ENCODE measurements at regions not wholly inside any gene's neighbourhood (a gene's known extent, or its start where the extent isn't known, plus 50 kb on each side); places are given as distances from the start of the nearest gene placed in this dataset.

DNA sequence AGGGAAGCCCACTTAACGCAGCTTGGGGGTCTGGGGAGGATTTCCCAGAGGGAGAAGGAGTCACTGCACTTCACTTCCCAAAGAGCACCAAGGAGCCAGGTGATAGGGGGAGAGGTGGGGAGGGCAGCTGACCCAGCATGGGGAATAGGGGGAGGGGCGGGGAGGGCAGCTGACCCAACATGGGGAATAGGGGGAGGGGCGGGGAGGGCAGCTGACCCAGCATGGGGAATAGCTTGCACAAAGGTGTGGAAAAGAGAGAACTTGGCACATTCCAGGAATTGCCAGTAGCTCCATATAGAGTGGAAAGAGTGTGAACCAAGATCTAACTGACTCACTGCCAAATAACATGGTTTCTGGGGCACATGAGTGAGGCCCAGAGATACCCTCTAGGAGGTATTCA is 110.3 kb downstream of the CCT6B start:
- intact Hi-C loops (cut with DNase I): no loop called here
- no peaks in the 10 kb centered on the region for H3K4me1 ChIP-seq (ENCODE audit: control insufficient read depth, insufficient read depth, low read length)
- H3K27me3 ChIP-seq (ENCODE audit: control insufficient read depth, insufficient read depth): no peaks in the 10 kb centered on the region
- H3K9me3 ChIP-seq (ENCODE audit: control insufficient read depth, low read length): no peaks in the 10 kb centered on the region
- no peak overlapping the region for H3K4me3 ChIP-seq (ENCODE audit: low read length)
- no peak overlapping the region for H3K27ac ChIP-seq (ENCODE audit: low read length)
- DNase-seq: no peak
- 60% methylated on average over 3 of the region's 3 CpGs for WGBS
- ATAC-seq: no peak

DNA sequence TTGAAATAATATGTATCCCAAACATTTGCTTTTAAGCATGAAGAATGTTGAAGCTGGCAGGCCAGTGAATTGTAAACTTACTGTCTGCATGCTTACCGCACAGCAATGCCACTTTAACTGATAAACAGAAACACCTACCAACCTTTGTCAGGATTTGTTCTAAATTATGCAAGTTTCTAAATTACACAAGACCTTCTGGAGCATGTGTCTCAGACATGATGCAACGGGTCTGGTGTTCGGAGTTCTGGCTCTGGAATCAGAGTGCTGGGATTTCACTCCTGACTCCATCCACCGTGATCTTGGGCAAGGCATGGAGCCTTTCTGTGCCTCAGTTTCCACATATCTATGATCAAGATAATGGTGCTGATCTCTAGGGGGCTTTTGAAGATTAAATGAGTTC is 111.2 kb downstream of the CCT6B start:
- WGBS: 76% methylated on average over 4 of the region's 4 CpGs
- H3K4me3 ChIP-seq (ENCODE audit: low read length): no peak overlapping the region
- no peak for DNase-seq
- no peak overlapping the region for H3K27ac ChIP-seq (ENCODE audit: low read length)
- no peaks in the 10 kb centered on the region for H3K27me3 ChIP-seq (ENCODE audit: control insufficient read depth, insufficient read depth)
- no peak for ATAC-seq
- H3K4me1 ChIP-seq (ENCODE audit: control insufficient read depth, insufficient read depth, low read length): no peaks in the 10 kb centered on the region
- no peaks in the 10 kb centered on the region for H3K9me3 ChIP-seq (ENCODE audit: control insufficient read depth, low read length)
- intact Hi-C loops (cut with DNase I): no loop called here

DNA sequence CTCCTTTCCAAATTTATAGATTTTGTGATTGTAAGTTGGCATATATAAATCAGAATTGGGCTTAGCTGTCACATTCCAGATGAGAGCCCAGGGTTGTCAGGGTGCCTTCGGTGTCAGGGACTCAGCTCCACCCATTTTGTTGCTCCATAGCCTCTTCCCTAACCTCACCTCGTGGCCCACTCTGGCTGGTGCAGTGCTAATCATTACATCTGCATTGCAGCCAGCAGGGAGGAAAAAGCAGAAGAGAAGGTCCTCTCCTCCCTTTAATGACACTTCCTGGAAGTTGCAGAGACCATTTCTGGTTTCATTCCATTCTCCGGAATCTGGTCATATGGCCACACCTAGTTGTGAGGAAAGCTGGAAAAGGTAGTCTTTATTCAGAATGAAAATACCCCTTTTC is 113.3 kb downstream of the CCT6B start:
- DNase-seq (no peak), ATAC-seq (no peak)
- H3K9me3 ChIP-seq (ENCODE audit: control insufficient read depth, low read length): no peaks in the 10 kb centered on the region
- H3K27me3 ChIP-seq (ENCODE audit: control insufficient read depth, insufficient read depth): no peaks in the 10 kb centered on the region
- H3K4me3 ChIP-seq (ENCODE audit: low read length): no peak overlapping the region
- no peak overlapping the region for H3K27ac ChIP-seq (ENCODE audit: low read length)
- no peaks in the 10 kb centered on the region for H3K4me1 ChIP-seq (ENCODE audit: control insufficient read depth, insufficient read depth, low read length)
- WGBS: 31% methylated on average over 3 of the region's 3 CpGs
- intact Hi-C loops (cut with DNase I): no loop called here

DNA sequence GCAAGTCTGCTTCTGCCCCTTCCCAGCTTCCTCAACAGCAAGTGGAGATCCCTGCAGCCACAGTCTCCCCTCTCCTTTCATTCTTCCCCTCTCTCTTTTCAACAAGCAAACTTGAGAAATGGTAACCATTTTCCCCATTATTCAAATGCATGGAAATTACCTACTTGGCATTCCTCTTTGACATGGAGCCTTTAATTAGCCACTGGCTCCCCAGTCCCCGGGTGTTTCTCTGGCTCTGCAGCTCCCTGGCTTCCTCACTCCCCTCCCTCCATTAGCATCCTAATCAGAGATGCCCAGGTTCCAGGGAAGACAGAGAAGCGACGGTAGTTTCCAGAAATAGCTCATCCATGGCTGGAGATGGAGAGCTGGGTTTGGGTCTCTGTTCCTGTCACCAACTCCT is 116.0 kb downstream of the CCT6B start:
- Histone ChIP-seq H3K27ac (ENCODE audit: low read length) (no peak overlapping the region), H3K4me3 (ENCODE audit: low read length) (no peak overlapping the region), H3K4me1 (ENCODE audit: control insufficient read depth, insufficient read depth, low read length) (no peaks in the 10 kb centered on the region), H3K9me3 (ENCODE audit: control insufficient read depth, low read length) (no peaks in the 10 kb centered on the region), H3K27me3 (ENCODE audit: control insufficient read depth, insufficient read depth) (no peaks in the 10 kb centered on the region)
- WGBS: 29% methylated on average over 3 of the region's 3 CpGs
- DNase-seq (no peak), ATAC-seq (no peak)
- intact Hi-C loops (cut with DNase I): no loop called here

DNA sequence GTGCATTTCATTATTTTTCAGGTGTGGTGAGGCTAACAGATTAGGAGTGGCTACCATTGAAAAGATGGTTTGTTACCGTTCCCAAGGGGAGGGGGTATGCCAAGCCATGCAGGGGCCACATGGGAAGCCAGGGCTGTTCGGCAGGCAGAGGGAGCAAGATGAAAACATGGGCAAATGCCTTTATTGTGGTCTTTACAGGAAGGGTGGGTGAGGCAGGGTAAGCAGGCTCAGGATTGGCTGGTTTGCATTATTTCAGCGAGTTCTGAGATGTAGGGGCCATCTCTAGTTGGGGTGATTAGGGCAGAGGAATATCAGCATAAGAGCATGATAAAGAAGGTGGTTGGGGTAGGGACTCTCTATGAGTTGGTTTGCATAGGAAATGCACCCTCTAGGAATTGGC is 117.6 kb downstream of the CCT6B start:
- intact Hi-C loops (cut with DNase I): no loop called here
- Histone ChIP-seq H3K4me3 (ENCODE audit: low read length) (no peak overlapping the region), H3K9me3 (ENCODE audit: control insufficient read depth, low read length) (no peaks in the 10 kb centered on the region), H3K27me3 (ENCODE audit: control insufficient read depth, insufficient read depth) (no peaks in the 10 kb centered on the region), H3K4me1 (ENCODE audit: control insufficient read depth, insufficient read depth, low read length) (no peaks in the 10 kb centered on the region), H3K27ac (ENCODE audit: low read length) (no peak overlapping the region)
- ATAC-seq (no peak), DNase-seq (no peak)
- WGBS: 75% methylated on average over 3 of the region's 3 CpGs

DNA sequence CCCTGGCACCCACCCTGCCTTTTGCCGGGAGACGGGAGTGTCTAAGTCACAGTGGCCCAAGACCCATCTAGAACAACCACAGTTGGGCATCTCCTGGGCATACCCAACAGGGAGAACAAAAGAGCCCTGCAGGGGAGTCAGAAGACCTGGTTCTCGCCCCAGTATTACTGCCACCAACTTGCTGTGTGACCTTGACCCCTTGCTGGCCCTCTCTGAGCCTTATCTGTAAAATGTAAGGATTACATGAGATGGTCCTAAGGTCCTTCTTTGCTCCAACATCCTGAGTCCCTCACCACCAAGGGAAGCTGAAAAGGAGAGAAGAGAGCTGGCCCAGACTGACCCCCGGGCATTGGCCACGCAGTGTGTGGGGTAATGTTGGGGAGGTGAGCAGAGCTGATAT is 119.0 kb downstream of the CCT6B start:
- intact Hi-C loops (cut with DNase I): no loop called here

DNA sequence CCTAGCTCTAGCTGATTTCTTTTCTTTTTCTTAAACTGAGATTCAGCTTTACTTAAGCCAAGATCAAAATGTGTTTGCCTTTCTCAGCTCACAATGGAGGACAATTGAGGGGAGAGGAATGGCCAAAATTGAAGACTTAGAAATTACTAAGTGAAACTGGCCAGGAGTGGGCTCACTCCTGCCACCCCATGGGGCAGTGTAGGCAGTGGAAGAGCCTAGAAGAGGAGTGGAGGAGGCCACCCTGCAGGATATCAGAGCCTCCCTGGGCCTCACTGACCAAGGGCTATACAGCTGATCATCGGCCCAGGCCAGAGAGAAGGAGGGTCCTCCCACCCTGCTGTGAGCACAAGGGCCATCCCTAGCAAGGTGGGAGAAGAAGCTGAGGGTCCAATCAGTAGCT is 119.8 kb downstream of the CCT6B start:
- H3K27ac ChIP-seq (ENCODE audit: low read length): no peak overlapping the region
- no peaks in the 10 kb centered on the region for H3K9me3 ChIP-seq (ENCODE audit: control insufficient read depth, low read length)
- DNase-seq: no peak
- no peaks in the 10 kb centered on the region for H3K27me3 ChIP-seq (ENCODE audit: control insufficient read depth, insufficient read depth)
- intact Hi-C loops (cut with DNase I): no loop called here
- H3K4me1 ChIP-seq (ENCODE audit: control insufficient read depth, insufficient read depth, low read length): no peaks in the 10 kb centered on the region
- 50% methylated on average over 1 of the region's 1 CpG for WGBS
- no peak overlapping the region for H3K4me3 ChIP-seq (ENCODE audit: low read length)
- no peak for ATAC-seq

More for the DNA sequence above, 119.0 kb downstream of the CCT6B start:
- DNase-seq: no peak
- Histone ChIP-seq H3K27ac (ENCODE audit: low read length) (no peak overlapping the region), H3K9me3 (ENCODE audit: control insufficient read depth, low read length) (no peaks in the 10 kb centered on the region), H3K27me3 (ENCODE audit: control insufficient read depth, insufficient read depth) (no peaks in the 10 kb centered on the region), H3K4me3 (ENCODE audit: low read length) (no peak overlapping the region), H3K4me1 (ENCODE audit: control insufficient read depth, insufficient read depth, low read length) (no peaks in the 10 kb centered on the region)
- no peak for ATAC-seq
- 94% methylated on average over 5 of the region's 5 CpGs for WGBS

DNA sequence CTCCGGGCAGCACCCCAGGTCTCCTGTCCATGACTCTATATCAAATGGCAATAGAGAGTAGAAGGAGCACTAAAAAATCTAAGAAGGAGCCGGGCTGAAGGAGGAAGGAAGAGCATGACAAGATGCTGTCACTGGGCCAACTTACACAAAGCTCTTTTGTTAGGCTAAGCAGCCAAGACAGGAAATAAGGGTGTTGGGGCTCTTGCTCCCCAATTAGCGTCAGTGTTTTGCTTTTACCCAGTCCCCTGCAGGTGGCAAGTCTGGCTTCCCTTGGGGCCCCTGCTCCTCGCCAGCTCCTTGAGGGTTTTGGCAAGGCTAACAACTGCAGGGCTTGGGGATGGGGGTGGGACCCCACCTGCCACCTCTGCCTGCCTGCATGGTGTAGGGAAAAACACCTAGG is 120.5 kb downstream of the CCT6B start:
- 39% methylated on average over 4 of the region's 4 CpGs for WGBS
- H3K9me3 ChIP-seq (ENCODE audit: control insufficient read depth, low read length): no peaks in the 10 kb centered on the region
- no peaks in the 10 kb centered on the region for H3K27me3 ChIP-seq (ENCODE audit: control insufficient read depth, insufficient read depth)
- no peak overlapping the region for H3K4me3 ChIP-seq (ENCODE audit: low read length)
- no peaks in the 10 kb centered on the region for H3K4me1 ChIP-seq (ENCODE audit: control insufficient read depth, insufficient read depth, low read length)
- intact Hi-C loops (cut with DNase I): no loop called here
- ATAC-seq: no peak
- no peak for DNase-seq
- H3K27ac ChIP-seq (ENCODE audit: low read length): no peak overlapping the region

DNA sequence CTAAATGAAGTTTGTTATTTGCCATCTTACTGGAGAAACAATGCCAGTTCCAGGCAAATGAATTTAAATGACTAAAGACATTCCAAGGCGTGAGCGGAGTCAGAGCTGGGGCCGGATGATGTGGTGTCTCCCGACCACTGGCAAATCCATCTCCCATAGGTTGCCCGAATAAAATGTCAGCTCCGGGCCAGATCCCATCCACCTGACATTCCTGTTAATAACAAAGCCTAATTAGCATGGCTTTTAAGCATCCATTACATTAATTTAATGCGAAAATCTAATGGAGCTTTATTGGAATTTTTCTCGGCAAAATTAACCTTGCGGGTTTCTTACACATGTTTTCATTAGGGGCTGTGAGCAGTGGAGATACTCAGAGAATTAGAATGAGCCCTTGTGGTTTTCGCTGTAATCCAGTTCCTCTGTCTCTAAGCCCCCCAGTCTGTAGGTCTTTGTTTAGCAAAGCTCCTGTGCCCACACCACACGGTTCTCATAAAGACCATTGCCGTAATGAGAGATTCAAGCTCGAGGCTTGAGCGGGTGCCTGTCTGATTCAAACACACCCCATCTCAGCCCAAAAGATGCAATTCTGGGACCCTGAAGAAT is 123.3 kb downstream of the CCT6B start:
- H3K4me1 ChIP-seq (ENCODE audit: control insufficient read depth, insufficient read depth, low read length): no peaks in the 10 kb centered on the region
- no peaks in the 10 kb centered on the region for H3K9me3 ChIP-seq (ENCODE audit: control insufficient read depth, low read length)
- intact Hi-C loops (cut with DNase I): no loop called here
- DNase-seq (no peak), ATAC-seq (no peak)
- H3K27me3 ChIP-seq (ENCODE audit: control insufficient read depth, insufficient read depth): no peaks in the 10 kb centered on the region
- no peak overlapping the region for H3K4me3 ChIP-seq (ENCODE audit: low read length)
- H3K27ac ChIP-seq (ENCODE audit: low read length): no peak overlapping the region
- WGBS: 77% methylated on average over 14 of the region's 14 CpGs

DNA sequence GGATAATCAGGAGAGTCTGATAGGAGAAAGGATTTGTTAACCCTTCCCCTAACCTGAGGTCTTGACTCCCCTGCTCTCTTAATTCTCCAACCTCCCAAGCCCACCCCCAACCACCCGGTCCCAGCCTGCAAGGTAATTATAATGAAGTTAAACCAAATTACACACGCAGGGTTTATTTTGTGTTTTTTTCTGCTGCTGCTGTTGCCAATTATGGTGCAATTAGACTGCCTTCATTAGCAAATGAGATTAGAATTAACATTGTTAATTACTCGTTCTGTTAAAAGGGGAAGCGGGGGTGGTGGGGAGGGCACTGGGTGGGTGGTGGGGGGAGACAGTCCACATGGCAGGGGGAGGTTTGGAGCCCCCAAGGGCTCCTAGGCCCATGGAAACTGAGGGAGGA is 128.9 kb downstream of the CCT6B start:
- Histone ChIP-seq H3K9me3 (ENCODE audit: control insufficient read depth, low read length) (no peaks in the 10 kb centered on the region), H3K4me1 (ENCODE audit: control insufficient read depth, insufficient read depth, low read length) (no peaks in the 10 kb centered on the region), H3K27me3 (ENCODE audit: control insufficient read depth, insufficient read depth) (no peaks in the 10 kb centered on the region), H3K4me3 (ENCODE audit: low read length) (no peak overlapping the region), H3K27ac (ENCODE audit: low read length) (no peak overlapping the region)
- WGBS: 34% methylated on average over 4 of the region's 4 CpGs
- no peak for ATAC-seq
- intact Hi-C loops (cut with DNase I): no loop called here
- no peak for DNase-seq

DNA sequence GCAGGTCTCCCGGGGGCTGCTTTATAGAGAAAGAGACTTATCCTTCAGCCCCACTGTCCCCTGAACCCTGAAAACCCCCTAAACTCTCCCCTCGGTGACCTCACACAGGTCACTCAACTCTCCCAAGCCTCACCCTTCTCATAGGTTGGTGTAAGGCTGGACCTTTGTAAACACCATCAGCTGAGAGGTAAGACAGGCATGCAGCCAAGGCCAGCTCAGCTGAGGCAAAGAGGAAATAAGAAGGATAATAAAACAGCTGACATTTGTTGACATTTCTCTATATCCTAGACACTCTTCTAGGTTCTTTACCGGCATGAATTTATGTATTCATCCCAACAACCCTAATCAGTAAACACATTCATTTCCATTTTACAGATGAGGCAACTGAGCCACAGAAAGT is 134.3 kb downstream of the CCT6B start:
- H3K9me3 ChIP-seq (ENCODE audit: control insufficient read depth, low read length): no peaks in the 10 kb centered on the region
- no peak overlapping the region for H3K27ac ChIP-seq (ENCODE audit: low read length)
- no peaks in the 10 kb centered on the region for H3K27me3 ChIP-seq (ENCODE audit: control insufficient read depth, insufficient read depth)
- whole genome bisulfite sequencing: 65% methylated on average over 3 of the region's 3 CpGs
- H3K4me1 ChIP-seq (ENCODE audit: control insufficient read depth, insufficient read depth, low read length): no peaks in the 10 kb centered on the region
- intact Hi-C loops (cut with DNase I): no loop called here
- ATAC-seq: no peak
- no peak overlapping the region for H3K4me3 ChIP-seq (ENCODE audit: low read length)
- DNase-seq: no peak

DNA sequence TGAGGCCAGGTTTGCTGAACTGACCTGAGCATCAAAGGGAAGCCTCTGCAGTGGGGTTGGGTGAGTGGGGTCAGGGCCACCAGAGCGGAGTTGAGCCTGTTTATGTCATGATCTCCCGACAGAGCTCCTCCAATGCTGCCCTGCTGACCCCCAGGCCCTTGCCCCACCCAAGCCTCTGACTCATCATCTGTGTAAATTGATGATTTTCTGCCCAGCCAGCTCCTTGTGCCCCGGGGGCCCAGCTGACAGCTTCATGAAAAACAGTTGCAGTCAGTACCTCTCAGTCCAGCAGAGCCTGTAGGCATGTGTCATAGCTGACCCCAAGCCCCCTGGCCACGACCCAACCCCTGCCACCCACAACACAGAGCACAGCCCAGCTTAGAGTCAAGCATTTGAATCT is 134.9 kb downstream of the CCT6B start:
- WGBS: 32% methylated on average over 4 of the region's 4 CpGs
- intact Hi-C loops (cut with DNase I): no loop called here

More for the DNA sequence above, 134.9 kb downstream of the CCT6B start:
- ATAC-seq (no peak), DNase-seq (no peak)
- Histone ChIP-seq H3K4me1 (ENCODE audit: control insufficient read depth, insufficient read depth, low read length) (no peaks in the 10 kb centered on the region), H3K9me3 (ENCODE audit: control insufficient read depth, low read length) (no peaks in the 10 kb centered on the region), H3K27me3 (ENCODE audit: control insufficient read depth, insufficient read depth) (no peaks in the 10 kb centered on the region), H3K4me3 (ENCODE audit: low read length) (no peak overlapping the region), H3K27ac (ENCODE audit: low read length) (no peak overlapping the region)

Measured in right cardiac atrium (tissue), 5 donors.